ENCODE measurements at regions not wholly inside any gene's neighbourhood (a gene's known extent, or its start where the extent isn't known, plus 50 kb on each side); places are given as distances from the start of the nearest gene placed in this dataset.
"Not testable (repeated sequence)": the region's sequence is repeated elsewhere in the genome, so short reads cannot be mapped to it uniquely, and the experiment has no call there.

DNA sequence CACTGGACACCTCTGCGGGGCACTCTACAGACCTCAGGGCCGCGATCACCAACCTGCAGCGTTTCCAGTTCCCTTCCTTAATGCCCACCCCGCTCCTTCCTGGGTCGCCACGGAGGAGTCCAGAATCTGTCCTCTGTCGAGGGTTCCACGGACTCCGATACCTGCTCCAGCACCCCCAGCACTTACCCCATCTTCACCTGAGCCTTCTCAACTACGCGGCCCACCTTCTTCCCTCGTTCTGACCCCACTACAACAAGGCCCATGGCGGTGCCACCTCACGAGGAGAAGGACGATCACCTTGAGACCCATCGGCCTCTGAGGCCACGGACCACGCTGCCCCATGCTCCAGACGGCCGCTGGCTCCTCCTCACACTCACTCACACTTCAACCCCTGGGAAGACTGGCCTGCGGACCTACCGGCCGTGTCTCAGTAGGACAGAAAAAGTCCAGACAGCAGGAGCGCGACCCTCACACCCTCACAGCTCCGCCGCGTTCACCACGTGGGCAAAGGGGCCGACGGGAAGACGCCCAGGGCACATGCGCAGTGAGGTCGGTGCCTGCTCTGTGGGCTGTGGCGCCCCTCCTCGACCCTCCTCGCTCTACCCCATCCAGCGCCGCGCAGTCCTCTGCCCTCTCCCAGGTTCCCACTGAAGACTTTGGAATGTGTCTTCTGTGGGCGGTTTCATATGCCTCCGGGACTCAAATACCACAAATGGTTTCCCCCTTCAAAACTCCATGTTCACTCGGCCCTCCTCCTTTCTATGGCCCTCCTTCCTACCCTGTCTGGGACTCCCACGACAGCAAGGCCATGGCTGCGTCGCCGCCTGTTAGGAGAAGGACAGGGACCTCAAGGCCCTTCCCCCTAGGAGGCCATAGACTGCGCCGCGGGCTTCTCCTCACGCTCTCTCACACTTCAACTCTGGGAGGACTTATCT is 193.9 kb upstream of the PHF14 start:
- DNase-seq (ENCODE audit: low read depth): no peak

DNA sequence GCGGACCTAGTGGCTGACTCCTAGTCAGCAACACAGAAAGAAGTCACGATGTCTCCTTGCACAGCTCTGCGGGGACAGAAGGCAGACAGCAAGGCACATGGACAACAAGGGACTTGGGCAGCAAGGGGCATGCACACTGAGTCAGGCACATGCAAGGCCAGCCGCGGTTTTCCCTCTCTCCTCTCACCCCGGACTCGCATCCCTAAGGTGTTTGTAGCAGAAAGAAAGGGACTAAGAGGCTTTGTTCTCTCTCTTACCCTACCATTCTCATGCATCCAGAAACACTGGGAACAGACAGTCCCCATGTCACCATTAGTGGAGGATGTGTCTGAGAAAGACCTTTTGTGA is 193.3 kb upstream of the PHF14 start:
- no peak for DNase-seq (ENCODE audit: low read depth)

- not testable (repeated sequence) for DNase-seq (ENCODE audit: low read depth)
Observed at GRCh38 chr7:10786976-10787375, 186.7 kb upstream of the PHF14 start.

- no peak for DNase-seq (ENCODE audit: low read depth)
Observed at GRCh38 chr7:10789170-10789569, 184.5 kb upstream of the PHF14 start.

DNA sequence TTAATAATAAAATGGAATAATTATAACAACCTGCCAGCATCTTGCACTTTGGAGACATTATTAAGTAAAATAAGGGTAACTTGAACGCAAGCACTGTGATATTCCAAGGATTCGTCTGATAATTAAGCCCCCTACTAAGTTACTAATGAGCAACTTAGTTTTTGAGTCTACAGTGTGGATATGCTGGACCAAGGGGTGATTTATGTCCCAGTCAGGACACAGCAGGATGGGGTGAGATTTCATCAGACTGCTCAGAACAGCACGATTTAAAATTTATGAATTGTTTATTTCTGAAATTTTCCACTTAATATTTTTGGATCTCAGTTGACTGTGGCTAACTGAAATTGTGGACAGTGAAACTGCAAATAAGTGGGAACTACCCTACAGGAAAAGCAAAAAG is 182.8 kb upstream of the PHF14 start:
- no peak for DNase-seq (ENCODE audit: low read depth)

- DNase-seq (ENCODE audit: low read depth): no peak
Observed at GRCh38 chr7:10793995-10794775, 179.5 kb upstream of the PHF14 start.

- no peak for DNase-seq (ENCODE audit: low read depth)
Observed at GRCh38 chr7:10797157-10797556, 176.5 kb upstream of the PHF14 start.

DNA sequence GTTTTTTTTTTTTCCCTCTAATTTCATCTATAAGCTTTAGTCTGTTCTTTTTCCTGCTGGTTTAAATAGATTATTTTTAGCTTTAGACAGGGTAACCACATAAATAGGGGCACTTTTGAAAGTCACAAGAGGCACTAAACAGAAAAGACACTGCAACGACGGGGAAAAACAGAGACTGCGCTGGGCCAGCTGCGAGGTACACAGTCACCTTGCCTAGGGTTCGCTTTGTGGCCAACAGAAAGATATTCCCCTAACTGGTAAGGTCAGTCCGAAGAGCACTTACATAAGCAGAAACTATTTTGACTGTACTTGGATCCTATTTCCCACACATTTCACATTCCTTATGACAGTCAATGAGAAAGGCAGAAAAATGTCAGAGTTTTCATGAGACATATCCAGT is 175.6 kb upstream of the PHF14 start:
- no peak for DNase-seq (ENCODE audit: low read depth)

DNA sequence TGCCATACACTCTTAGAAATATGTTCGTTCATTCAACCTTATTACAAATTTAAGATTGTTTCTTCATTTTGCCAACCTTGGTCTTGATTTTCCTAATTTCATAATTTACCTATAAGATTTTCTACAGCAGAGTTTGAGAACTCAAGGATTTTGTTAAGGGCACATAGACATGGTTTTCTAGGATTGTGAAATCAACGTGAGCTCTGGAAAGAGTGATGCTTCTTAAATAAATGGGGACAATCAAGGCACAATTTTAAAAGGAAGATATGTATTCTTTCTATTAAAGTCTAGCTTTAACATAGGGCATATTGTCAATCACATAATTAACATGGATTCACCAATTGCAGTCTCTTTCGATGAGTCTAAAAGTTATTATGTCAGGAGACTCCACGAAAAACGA is 174.2 kb upstream of the PHF14 start:
- no peak for DNase-seq (ENCODE audit: low read depth)

DNA sequence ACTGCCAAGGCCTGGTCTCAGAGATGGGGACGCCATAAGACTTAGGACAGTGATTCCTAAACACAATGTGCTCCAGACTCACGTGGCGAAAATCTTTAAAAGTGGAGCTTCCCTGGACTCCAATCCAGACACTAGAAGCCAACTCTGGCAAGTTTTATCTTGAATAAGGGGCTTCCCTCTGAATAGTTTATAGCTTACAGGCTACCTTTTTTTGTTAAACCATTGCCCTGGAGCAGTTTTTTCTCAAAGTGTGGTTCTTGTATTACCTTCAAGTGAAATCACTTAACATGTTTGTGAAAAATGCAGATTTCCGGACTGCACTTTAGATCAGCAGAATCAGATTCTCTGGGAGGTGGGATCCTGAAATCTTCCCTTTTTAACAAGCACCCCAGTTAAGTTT is 171.7 kb upstream of the PHF14 start:
- DNase-seq (ENCODE audit: low read depth): no peak

DNA sequence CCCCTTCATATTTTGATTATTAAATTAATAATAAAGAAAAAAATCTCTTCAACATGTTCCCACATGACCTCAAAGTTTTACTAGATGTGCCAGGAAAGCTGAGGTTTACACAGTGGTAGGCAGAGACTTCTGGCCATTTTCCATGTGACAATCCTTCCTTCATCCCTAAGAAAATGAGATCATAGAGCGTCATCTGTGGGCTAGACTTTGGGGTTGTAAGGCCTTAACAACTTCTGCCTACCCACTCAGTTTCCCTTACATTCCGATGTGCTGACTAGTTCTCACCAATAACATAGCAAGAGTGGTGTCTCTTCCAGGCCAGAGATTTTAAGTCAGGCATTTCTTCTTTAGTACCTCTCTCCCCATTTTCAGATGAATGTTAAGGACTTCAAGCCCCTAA is 171.1 kb upstream of the PHF14 start:
- DNase-seq (ENCODE audit: low read depth): no peak

DNA sequence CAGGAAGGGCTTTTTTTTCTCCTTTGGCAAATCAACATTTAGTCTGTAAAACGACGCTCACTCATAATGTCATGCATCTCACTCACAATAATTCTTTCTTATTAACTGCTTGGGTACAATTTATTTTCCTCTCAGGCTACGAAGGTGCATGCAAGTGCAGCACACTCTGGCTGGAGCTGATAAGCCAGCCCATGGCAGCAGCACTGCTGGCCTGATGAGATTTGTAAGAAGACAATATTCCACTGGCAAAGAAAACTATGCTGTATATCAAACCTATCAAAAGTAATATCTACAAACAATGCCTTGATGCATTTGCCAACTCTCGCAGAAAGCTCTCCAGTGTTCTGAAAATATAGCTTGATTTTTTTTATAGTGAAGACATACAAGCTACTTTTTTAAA is 170.0 kb upstream of the PHF14 start:
- DNase-seq (ENCODE audit: low read depth): no peak

- no peak for DNase-seq (ENCODE audit: low read depth)
Observed at GRCh38 chr7:10804770-10805169, 168.9 kb upstream of the PHF14 start.

GRCh38 chr7:10815546-10815945 is 158.1 kb upstream of the PHF14 start:
- no peak for DNase-seq (ENCODE audit: low read depth)

DNA sequence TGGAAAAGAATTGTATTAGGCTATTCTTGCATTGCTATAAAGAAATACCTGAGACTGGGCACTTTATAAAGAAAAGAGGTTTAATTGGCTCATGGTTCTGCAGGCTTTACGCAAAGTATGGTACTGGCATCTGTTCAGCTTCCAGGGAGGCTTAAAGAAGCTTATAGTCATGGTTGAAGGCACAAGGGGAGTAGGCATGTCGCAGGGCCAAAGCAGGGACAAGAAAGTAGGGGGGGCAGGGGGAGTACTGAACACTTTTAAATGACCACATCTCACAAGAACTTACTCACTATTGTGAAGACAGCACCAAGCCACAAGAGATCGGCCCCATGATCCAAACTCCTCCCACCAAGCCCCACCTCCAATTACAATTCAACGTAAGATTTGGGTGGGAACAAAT is 152.5 kb upstream of the PHF14 start:
- no peak for DNase-seq (ENCODE audit: low read depth)

- DNase-seq (ENCODE audit: low read depth): no peak
Observed at GRCh38 chr7:10824154-10824553, 149.5 kb upstream of the PHF14 start.

GRCh38 chr7:10838228-10838627 is 135.4 kb upstream of the PHF14 start:
- no peak for DNase-seq (ENCODE audit: low read depth)

GRCh38 chr7:10845225-10845624 is 128.4 kb upstream of the PHF14 start:
- DNase-seq (ENCODE audit: low read depth): no peak

DNA sequence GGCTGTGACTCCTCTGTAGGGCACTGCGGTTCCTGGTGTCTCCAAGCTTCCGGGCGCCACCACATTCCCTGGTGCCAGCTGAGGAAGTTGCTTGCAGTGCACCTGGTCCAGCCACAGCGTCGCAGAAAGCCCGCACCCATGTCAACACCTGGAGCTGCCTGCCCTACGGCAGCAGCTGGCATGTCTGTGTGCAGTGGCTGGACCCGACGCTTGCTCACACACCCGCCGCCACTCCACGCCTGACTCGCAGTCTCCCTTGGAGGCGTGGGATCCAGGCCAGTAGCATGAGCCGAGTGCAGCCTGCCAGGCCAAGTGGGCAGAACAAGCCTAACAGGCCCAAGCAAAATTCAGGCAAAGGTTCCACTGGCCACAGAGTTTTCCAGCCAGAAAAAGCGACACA is 118.1 kb upstream of the PHF14 start:
- no peak for DNase-seq (ENCODE audit: low read depth)

- no peak for DNase-seq (ENCODE audit: low read depth)
Observed at GRCh38 chr7:10860516-10860915, 113.2 kb upstream of the PHF14 start.

DNA sequence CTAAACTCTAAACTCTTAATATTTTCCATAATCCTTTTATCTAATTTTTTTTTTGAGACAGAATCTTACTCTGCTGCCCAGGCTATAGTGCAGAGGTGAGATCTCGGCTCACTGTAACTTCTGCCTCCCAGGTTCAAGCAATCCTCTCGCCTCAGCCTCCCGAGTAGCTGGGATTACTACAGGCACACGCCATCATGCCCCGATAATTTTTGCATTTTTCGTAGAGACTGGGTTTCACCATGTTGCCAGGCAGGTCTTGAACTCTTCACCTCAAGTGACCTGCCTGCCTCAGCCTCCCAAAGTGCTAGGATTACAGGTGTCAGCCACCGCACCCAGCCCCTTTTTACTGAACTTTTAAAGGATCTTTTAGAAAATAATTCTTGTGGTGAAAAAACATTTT is 110.2 kb upstream of the PHF14 start:
- no peak for DNase-seq (ENCODE audit: low read depth)

DNA sequence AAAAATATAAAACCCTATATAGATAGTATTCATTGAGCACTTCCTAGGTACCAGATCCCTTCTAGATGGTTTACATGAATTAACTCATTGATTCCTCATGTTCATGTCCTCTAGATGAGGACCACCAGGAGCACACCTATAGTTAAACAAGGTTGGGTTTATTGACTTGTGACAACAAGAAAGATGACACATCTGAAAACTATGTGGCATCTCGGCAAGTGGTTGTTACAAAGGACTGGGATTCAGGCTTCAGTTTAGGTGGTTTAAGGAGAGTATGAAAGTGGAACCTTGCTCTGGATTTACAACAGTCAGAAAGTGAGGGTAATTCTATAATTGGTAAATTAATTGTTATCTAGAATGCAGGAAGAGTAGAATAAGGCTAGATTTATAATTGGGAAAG is 99.0 kb upstream of the PHF14 start:
- DNase-seq (ENCODE audit: low read depth): no peak

- no peak for DNase-seq (ENCODE audit: low read depth)
Observed at GRCh38 chr7:10875080-10875479, 98.6 kb upstream of the PHF14 start.
